ENCODE measurements at regions not wholly inside any gene's neighbourhood (a gene's known extent, or its start where the extent isn't known, plus 50 kb on each side); places are given as distances from the start of the nearest gene placed in this dataset.

DNA sequence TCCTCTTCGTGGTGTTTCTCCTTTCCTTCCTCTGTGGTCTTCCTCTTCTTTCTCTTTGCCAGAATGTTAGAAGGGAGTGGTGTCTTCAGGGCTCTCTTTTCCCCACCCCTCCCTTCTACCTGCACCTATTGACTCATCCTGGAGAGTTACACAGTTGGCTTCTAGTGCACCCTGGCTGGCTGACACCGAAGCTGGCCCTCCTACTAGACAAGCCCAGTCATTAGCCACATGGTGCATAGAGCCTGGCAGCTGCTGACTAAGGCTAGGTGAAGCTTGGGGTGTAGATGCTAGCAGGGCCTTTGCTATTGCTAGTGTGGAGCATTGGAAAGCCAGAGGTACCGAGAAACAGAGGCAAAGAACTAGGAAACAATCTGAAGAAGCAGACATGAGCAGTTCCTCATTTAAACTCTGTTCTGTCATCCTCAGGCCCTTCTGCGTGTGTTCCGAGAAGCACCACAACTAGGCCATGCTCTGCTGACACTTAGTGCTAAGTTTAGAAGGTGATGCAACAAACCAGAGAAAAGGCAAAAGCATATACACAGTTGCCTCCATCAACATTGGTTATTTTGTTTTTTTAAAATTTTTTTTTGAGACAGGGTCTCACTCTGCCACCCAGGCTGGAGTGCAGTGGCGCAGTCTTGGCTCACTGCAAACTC is 213.9 kb downstream of the BAMBI start:
- 78% methylated on average over 2 of the region's 6 CpGs for WGBS (ENCODE audit: insufficient coverage)
- no peaks in the 10 kb centered on the region for H3K27me3 ChIP-seq (ENCODE audit: control insufficient read depth in 2 of 2, insufficient read depth in 2 of 2, low read length in 2 of 2)
- TF ChIP-seq, protein P1, sequence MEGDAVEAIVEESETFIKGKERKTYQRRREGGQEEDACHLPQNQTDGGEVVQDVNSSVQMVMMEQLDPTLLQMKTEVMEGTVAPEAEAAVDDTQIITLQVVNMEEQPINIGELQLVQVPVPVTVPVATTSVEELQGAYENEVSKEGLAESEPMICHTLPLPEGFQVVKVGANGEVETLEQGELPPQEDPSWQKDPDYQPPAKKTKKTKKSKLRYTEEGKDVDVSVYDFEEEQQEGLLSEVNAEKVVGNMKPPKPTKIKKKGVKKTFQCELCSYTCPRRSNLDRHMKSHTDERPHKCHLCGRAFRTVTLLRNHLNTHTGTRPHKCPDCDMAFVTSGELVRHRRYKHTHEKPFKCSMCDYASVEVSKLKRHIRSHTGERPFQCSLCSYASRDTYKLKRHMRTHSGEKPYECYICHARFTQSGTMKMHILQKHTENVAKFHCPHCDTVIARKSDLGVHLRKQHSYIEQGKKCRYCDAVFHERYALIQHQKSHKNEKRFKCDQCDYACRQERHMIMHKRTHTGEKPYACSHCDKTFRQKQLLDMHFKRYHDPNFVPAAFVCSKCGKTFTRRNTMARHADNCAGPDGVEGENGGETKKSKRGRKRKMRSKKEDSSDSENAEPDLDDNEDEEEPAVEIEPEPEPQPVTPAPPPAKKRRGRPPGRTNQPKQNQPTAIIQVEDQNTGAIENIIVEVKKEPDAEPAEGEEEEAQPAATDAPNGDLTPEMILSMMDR (IDR thresholded peaks at IDR 0.05), result no peak
- H3K4me3 Mint-ChIP-seq, result no peak overlapping the region
- no peaks in the 10 kb centered on the region for H3K9me3 ChIP-seq (replicated peaks in 1 of 2; ENCODE audit: control insufficient read depth in 1 of 2, insufficient read depth in 1 of 2, low read length in 2 of 2)
- H3K36me3 Mint-ChIP-seq, result no peaks in the 10 kb centered on the region
- H3K9ac ChIP-seq (ENCODE audit: insufficient read depth, low read length, poor library complexity, severe bottlenecking), result no peak overlapping the region
- no peak for DNase-seq
- intact Hi-C loops (cut with micrococcal nuclease), result no loop called here
- peaks cover 0 to 2% (median 2%) of the 10 kb centered on the region in 3 donors for H3K27me3 Mint-ChIP-seq (ENCODE audit: low read depth in 3 of 3)
- H4K20me1 ChIP-seq (ENCODE audit: insufficient read depth, low read length), result no peaks in the 10 kb centered on the region
- no peak overlapping the region for H3K4me2 ChIP-seq (replicated peaks; ENCODE audit: extremely low read depth, low read length, poor library complexity, severe bottlenecking)
- H3K36me3 ChIP-seq (replicated peaks in 1 of 2; ENCODE audit: control insufficient read depth in 1 of 2, insufficient read depth in 2 of 2, low read length in 2 of 2), result no peaks in the 10 kb centered on the region
- no peak overlapping the region for H3K4me3 ChIP-seq (replicated peaks in 1 of 3; ENCODE audit: low read depth in 2 of 3, low read length in 3 of 3)
- peaks cover 0 to 6% (median 2%) of the 10 kb centered on the region in 7 donors for H3K9me3 Mint-ChIP-seq
- no peak overlapping the region for H2AFZ ChIP-seq (ENCODE audit: insufficient read depth, low read depth, low read length, poor library complexity, severe bottlenecking)
- no peaks in the 10 kb centered on the region for H3K4me1 Mint-ChIP-seq
- no peak overlapping the region for H3K27ac ChIP-seq (ENCODE audit: low read depth in 1 of 2, low read length in 2 of 2)
- H3K4me1 ChIP-seq (ENCODE audit: control insufficient read depth in 1 of 2, insufficient read depth in 2 of 2, low read length in 2 of 2), result no peaks in the 10 kb centered on the region
- no peaks in the 10 kb centered on the region for H3K79me2 ChIP-seq (ENCODE audit: insufficient read depth, low read length)
- peak overlapping the region in 1 of 7 donors; percentile 72 for H3K27ac Mint-ChIP-seq

DNA sequence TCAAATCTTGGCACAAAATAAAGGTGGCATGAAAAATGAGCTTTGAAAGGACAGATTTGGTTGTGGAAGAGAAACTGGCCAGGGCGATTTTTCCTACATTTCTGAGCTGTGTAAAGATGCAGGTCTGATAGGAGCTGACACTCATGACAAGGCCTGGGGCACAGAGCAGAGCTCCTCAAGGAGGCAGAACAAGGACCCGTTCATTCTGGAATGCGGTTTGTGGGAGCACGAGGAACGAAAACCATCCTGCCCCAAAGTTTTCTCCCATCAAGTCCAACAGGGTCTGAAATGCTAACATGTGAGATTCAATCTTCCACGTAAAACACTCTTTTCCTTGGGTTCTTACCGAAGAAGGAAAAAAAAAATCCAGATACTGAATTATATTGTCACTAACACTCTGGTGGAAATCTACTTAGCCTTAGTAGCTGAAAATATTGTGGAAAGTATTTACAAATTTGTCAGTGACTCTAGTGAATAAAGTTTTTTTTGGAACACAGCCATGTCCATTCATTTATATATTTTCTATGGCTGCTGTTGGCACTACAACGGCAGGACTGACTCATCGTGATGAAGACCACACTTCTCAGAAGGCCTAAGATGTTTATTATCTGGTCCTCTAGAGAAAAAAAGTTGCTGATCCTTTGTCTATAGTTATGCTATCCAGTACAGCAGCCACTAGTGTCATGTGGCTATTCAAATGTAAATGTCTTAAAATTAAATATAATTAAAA is 215.7 kb downstream of the BAMBI start:
- intact Hi-C loops (cut with micrococcal nuclease), result no loop called here
- TF ChIP-seq, protein P1 (IDR thresholded peaks at IDR 0.05), result no peak
- Histone ChIP-seq H3K4me2 (replicated peaks; ENCODE audit: extremely low read depth, low read length, poor library complexity, severe bottlenecking) (no peak overlapping the region), H3K4me1 (ENCODE audit: control insufficient read depth in 1 of 2, insufficient read depth in 2 of 2, low read length in 2 of 2) (no peaks in the 10 kb centered on the region), H4K20me1 (ENCODE audit: insufficient read depth, low read length) (no peaks in the 10 kb centered on the region), H3K27me3 (ENCODE audit: control insufficient read depth in 2 of 2, insufficient read depth in 2 of 2, low read length in 2 of 2) (no peaks in the 10 kb centered on the region), H3K9me3 (replicated peaks in 1 of 2; ENCODE audit: control insufficient read depth in 1 of 2, insufficient read depth in 1 of 2, low read length in 2 of 2) (no peaks in the 10 kb centered on the region), H3K36me3 (replicated peaks in 1 of 2; ENCODE audit: control insufficient read depth in 1 of 2, insufficient read depth in 2 of 2, low read length in 2 of 2) (no peaks in the 10 kb centered on the region), H3K9ac (ENCODE audit: insufficient read depth, low read length, poor library complexity, severe bottlenecking) (no peak overlapping the region), H2AFZ (ENCODE audit: insufficient read depth, low read depth, low read length, poor library complexity, severe bottlenecking) (no peak overlapping the region), H3K79me2 (ENCODE audit: insufficient read depth, low read length) (no peaks in the 10 kb centered on the region), H3K27ac (ENCODE audit: low read depth in 1 of 2, low read length in 2 of 2) (no peak overlapping the region), H3K4me3 (replicated peaks in 1 of 3; ENCODE audit: low read depth in 2 of 3, low read length in 3 of 3) (no peak overlapping the region)
- peaks cover 0 to 2% (median 0%) of the 10 kb centered on the region in 3 donors for H3K27me3 Mint-ChIP-seq (ENCODE audit: low read depth in 3 of 3)
- no peak for DNase-seq
- H3K4me1 Mint-ChIP-seq, result no peaks in the 10 kb centered on the region
- no peak overlapping the region for H3K4me3 Mint-ChIP-seq
- no peak overlapping the region for H3K27ac Mint-ChIP-seq
- 100% methylated on average over 3 of the region's 9 CpGs for whole genome bisulfite sequencing (ENCODE audit: insufficient coverage)
- H3K36me3 Mint-ChIP-seq, result no peaks in the 10 kb centered on the region
- H3K9me3 Mint-ChIP-seq, result peaks cover 0 to 11% (median 4%) of the 10 kb centered on the region in 7 donors
